Fibroblast of pulmonary artery (primary cell): ENCODE measurements at regions not wholly inside any gene's neighbourhood (a gene's known extent, or its start where the extent isn't known, plus 50 kb on each side); places are given as distances from the start of the nearest gene placed in this dataset.

Experiments used
- DNase-seq: peaks from one replicate; pipeline ENCODE4 v3.0.0-alpha.2; 2010; ENCODE audit warnings: low read depth
- H3K4me3 ChIP-seq: replicated peaks from 2 replicates; pipeline ENCODE4 v1.5.1; 2011; ENCODE audit warnings: low read depth, mild to moderate bottlenecking, control low read depth, low read length, moderate library complexity
- CTCF ChIP-seq: IDR thresholded peaks from 2 replicates; pipeline ENCODE4 v1.5.1; 2011; ENCODE audit warnings: mild to moderate bottlenecking, control low read depth, low read length, inconsistent platforms; ENCODE audit errors: missing control alignments

- no peak overlapping the region for H3K4me3 ChIP-seq
- DNase-seq: no peak
- no peak for TF ChIP-seq CTCF
These were observed 842.2 kb downstream of the EPHA7 start for GRCh38 chr6:92577077-92577719.

- TF ChIP-seq CTCF: no peak
- no peak overlapping the region for H3K4me3 ChIP-seq
- DNase-seq: no peak
These were observed 850.8 kb downstream of the EPHA7 start for GRCh38 chr6:92568541-92568940.

- no peak for DNase-seq
These were observed 852.7 kb downstream of the EPHA7 start for GRCh38 chr6:92566632-92567031.

GRCh38 chr6:92564376-92564775 is 855.0 kb downstream of the EPHA7 start:
- TF ChIP-seq CTCF: no peak
- H3K4me3 ChIP-seq: no peak overlapping the region
- DNase-seq: no peak

More at GRCh38 chr6:92566632-92567031, 852.7 kb downstream of the EPHA7 start:
- no peak overlapping the region for H3K4me3 ChIP-seq
- TF ChIP-seq CTCF: no peak

GRCh38 chr6:92559611-92560010 is 859.7 kb downstream of the EPHA7 start:
- TF ChIP-seq CTCF: no peak
- no peak overlapping the region for H3K4me3 ChIP-seq
- no peak for DNase-seq

GRCh38 chr6:92559003-92559402 is 860.4 kb downstream of the EPHA7 start:
- TF ChIP-seq CTCF: no peak
- DNase-seq: no peak

GRCh38 chr6:92550501-92550900 is 868.9 kb downstream of the EPHA7 start:
- DNase-seq: no peak
- no peak for TF ChIP-seq CTCF
- no peak overlapping the region for H3K4me3 ChIP-seq

More at GRCh38 chr6:92559003-92559402, 860.4 kb downstream of the EPHA7 start:
- H3K4me3 ChIP-seq: no peak overlapping the region
